ENCODE measurements at regions not wholly inside any gene's neighbourhood (a gene's known extent, or its start where the extent isn't known, plus 50 kb on each side); places are given as distances from the start of the nearest gene placed in this dataset.

DNA sequence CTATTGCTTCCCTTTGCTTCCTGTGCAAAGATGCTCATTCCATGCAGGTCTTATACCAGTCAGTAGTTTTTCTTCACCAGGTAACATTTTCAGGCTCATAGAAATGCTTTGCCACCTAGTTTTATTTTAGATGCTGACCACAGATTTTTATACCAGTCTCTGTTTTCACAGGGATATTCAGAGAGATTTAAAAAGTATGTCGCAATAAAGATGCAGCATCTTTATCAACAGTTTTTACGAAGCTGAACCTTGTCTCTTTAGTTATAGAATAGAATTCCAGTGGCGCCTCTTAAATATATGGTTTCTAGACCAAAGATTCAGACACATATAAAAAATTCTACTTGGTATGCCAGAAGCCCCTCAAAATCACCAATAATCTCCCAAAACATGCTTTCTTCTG is 155.7 kb upstream of the PCSK5 start:
- no peak for TF ChIP-seq POLR2A (IDR thresholded peaks at IDR 0.05; ENCODE audit: low read depth, low read length)
- TF ChIP-seq POU2F2 (IDR thresholded peaks at IDR 0.05; ENCODE audit: low read depth, low read length), result no peak
- TF ChIP-seq POLR2AphosphoS5 (IDR thresholded peaks at IDR 0.05; ENCODE audit: low read depth, low read length), result no peak
- TF ChIP-seq TAF1 (IDR thresholded peaks at IDR 0.05; ENCODE audit: low read depth, low read length), result no peak
- no peak for TF ChIP-seq SPI1 (IDR thresholded peaks at IDR 0.05; ENCODE audit: low read depth, low read length)
- TF ChIP-seq PAX5 (IDR thresholded peaks at IDR 0.05; ENCODE audit: insufficient read depth, low read length, severe bottlenecking), result no peak

Measured in GM12891 (cell line).